Esophagus muscularis mucosa (tissue), 4 donors: ENCODE measurements at regions not wholly inside any gene's neighbourhood (a gene's known extent, or its start where the extent isn't known, plus 50 kb on each side); places are given as distances from the start of the nearest gene placed in this dataset.

Experiments
- DNase-seq: peaks from one replicate; pipeline ENCODE4 v3.0.0-alpha.2; 2017; ENCODE audit errors: extremely low spot score
- H3K27ac ChIP-seq, 4 donors: fragments of 200-600 bp; sonication (generic); replicated peaks in 1 of 4; 1 replicate in 3 of 4; 2 replicates in 1 of 4; pipeline ENCODE4 v1.5.1; 2016 to 2019; ENCODE audit warnings: mild to moderate bottlenecking in 1 of 4
- H3K27me3 ChIP-seq, 4 donors: fragments of 200-600 bp; sonication (generic); one replicate each; pipeline versions ENCODE4 v1.5.1 to v1.6.0; 2016 to 2019
- H3K36me3 ChIP-seq, 4 donors: fragments of 200-600 bp; sonication (generic); one replicate each; pipeline ENCODE4 v1.5.1; 2016 to 2019
- H3K4me1 ChIP-seq, 4 donors: fragments of 200-600 bp; sonication (generic); one replicate each; pipeline ENCODE4 v1.5.1; 2016 to 2019
- H3K4me3 ChIP-seq, 4 donors: fragments of 200-600 bp; sonication (generic); 1 replicate in 2 of 4; 2 replicates in 2 of 4; pipeline ENCODE4 v1.5.1; 2016 to 2019; ENCODE audit warnings: mild to moderate bottlenecking in 4 of 4, moderate library complexity in 1 of 4
- H3K9me3 ChIP-seq, 4 donors: fragments of 200-600 bp; sonication (generic); 1 replicate in 3 of 4; 2 replicates in 1 of 4; pipeline ENCODE4 v1.5.1; 2016 to 2019
- EP300 ChIP-seq: sonication (generic); formaldehyde crosslinking; IDR thresholded peaks from one replicate; pipeline ENCODE4 v1.6.1; 2017; ENCODE audit warnings: antibody characterized with exemption
- POLR2A ChIP-seq: fragments of 450-650 bp; IDR thresholded peaks from one replicate; pipeline ENCODE4 v1.6.1; 2017; ENCODE audit warnings: antibody characterized with exemption, moderate library complexity, mild to moderate bottlenecking, low read depth
- POLR2AphosphoS5 ChIP-seq, 2 donors: sonication (generic); formaldehyde crosslinking; IDR thresholded peaks; one replicate each; pipeline ENCODE4 v1.6.1; 2017; ENCODE audit warnings: antibody characterized with exemption in 2 of 2
- WGBS: methylation state at CpG from one replicate; pipeline ENCODE4 v1.1.5; 2018; 5-methylcytosine and 5-hydroxymethylcytosine counted together
- intact Hi-C: fragments of 100-400 bp; cut with DNase I; formaldehyde crosslinking; loops from one replicate; pipeline ENCODE4 v1.15.1; 2023
- TF ChIP-seq, protein P1 (sequence below), 3 experiments: fragments of 200-600 bp in 2 of 3; fragments of 450-650 bp in 1 of 3; sonication (generic) in 2 of 3; IDR thresholded peaks; one replicate each; pipeline ENCODE4 v1.5.1; 2017 to 2019; ENCODE audit warnings: antibody characterized with exemption in 3 of 3, mild to moderate bottlenecking in 2 of 3, moderate library complexity in 1 of 3

DNA sequence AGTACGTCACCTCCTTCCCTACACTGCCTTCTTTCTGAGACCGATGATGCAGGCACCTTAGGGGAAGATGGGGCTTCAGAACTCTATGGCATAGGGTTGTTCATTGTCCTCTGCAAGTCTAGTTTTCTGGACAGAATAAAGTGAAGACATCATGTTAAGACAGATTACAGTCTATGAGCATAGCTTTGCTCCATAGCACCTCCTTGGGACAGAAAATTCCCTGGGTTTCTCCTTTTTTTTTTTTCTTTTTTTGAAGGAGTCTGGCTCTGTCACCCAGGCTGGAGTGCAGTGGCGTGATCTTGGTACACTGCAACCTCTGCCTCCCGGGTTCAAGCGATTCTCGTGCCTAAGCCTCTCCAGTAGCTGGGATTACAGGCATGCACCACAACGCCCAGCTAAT is 119.8 kb upstream of the CADM1 start:
- intact Hi-C loops = no loop called here
- Histone ChIP-seq H3K9me3 (no peaks in the 10 kb centered on the region), H3K4me3 (no peak overlapping the region), H3K4me1 (peaks cover 15 to 21% (median 17%) of the 10 kb centered on the region in 4 donors), H3K36me3 (no peaks in the 10 kb centered on the region), H3K27ac (peak overlapping the region in 1 of 4 donors; percentile 77), H3K27me3 (no peaks in the 10 kb centered on the region)
- TF ChIP-seq, protein P1, sequence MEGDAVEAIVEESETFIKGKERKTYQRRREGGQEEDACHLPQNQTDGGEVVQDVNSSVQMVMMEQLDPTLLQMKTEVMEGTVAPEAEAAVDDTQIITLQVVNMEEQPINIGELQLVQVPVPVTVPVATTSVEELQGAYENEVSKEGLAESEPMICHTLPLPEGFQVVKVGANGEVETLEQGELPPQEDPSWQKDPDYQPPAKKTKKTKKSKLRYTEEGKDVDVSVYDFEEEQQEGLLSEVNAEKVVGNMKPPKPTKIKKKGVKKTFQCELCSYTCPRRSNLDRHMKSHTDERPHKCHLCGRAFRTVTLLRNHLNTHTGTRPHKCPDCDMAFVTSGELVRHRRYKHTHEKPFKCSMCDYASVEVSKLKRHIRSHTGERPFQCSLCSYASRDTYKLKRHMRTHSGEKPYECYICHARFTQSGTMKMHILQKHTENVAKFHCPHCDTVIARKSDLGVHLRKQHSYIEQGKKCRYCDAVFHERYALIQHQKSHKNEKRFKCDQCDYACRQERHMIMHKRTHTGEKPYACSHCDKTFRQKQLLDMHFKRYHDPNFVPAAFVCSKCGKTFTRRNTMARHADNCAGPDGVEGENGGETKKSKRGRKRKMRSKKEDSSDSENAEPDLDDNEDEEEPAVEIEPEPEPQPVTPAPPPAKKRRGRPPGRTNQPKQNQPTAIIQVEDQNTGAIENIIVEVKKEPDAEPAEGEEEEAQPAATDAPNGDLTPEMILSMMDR (IDR thresholded peaks at IDR 0.05) = no peak
- TF ChIP-seq POLR2A (no peak), EP300 (no peak), POLR2AphosphoS5 (IDR thresholded peaks at IDR 0.05) (no peak)
- no peak for DNase-seq
- WGBS = 95% methylated on average over 7 of the region's 7 CpGs

DNA sequence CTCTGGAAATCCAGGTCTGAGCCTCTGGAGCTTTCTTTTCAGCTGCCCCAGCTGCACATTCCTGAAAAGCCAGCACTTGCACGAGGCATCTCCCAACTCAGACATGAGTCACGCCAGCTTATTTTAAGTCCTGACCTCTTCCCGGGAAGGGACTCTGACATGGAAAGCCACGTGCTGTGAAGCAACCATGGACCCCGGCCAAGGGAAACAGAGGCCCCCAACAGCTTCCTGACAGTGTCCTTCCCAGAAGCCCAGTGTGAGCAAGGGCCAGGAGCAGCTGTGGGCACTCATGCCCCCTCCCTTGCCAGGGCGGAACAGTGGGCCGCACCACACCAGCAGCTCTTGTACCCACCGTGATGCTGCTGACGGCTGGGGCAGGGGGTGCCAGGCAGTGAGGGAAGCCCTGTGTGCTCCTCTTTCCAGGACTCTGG is 118.8 kb upstream of the CADM1 start:
- Histone ChIP-seq H3K9me3 (no peaks in the 10 kb centered on the region), H3K4me3 (no peak overlapping the region), H3K4me1 (peaks cover 15 to 21% (median 18%) of the 10 kb centered on the region in 4 donors), H3K27me3 (no peaks in the 10 kb centered on the region), H3K27ac (peak overlapping the region in 3 of 4 donors; percentile 48 to 77 (median 71)), H3K36me3 (no peaks in the 10 kb centered on the region)
- TF ChIP-seq POLR2AphosphoS5 (IDR thresholded peaks at IDR 0.05) (peak; percentile 81 to 86), POLR2A (no peak)
- TF ChIP-seq, protein P1 (IDR thresholded peaks at IDR 0.05) = no peak
- intact Hi-C loops = no loop called here
- 25% methylated on average over 7 of the region's 9 CpGs for WGBS
- no peak for DNase-seq

DNA sequence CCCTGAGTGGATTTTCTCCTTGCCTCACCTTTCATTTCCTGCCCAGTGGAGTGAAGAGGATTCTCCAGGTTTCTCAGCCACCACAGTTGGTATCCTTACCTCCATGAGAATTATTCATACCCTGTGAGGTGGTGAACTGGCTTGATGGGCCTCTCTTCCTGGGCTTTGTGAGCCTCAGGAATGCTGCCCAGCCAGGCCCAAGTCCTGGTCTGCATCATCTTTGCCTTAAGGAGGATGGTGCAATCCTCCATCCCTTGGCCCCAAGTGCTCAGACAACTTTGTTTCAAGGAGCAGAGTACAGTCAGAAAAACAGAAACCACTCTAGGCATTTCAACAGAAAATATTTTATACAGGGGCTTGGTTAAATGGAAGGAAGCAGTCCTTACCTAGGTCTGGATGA is 114.2 kb upstream of the CADM1 start:
- TF ChIP-seq POLR2A (no peak), EP300 (no peak), POLR2AphosphoS5 (IDR thresholded peaks at IDR 0.05) (no peak)
- TF ChIP-seq, protein P1 (IDR thresholded peaks at IDR 0.05) = no peak
- DNase-seq = no peak
- intact Hi-C loops = no loop called here

DNA sequence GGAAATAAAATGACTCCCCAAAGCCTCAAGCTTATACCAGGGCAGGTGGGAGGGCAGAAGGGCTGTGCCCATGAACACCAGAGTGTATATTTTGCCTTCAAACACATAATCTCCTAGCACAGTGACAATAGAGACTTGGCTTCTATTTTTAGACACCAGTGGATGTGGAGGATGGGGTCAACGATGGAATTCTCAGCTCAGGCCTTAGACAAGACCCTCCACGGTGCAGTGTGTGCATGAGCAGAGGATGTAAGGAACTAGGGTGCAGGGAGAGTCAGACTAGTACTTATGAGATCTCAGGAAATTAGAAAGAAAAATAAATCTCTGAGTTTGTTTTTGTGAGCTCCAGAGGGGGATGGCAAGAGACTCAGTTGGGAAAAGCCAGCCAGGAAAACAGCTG is 113.6 kb upstream of the CADM1 start:
- Histone ChIP-seq H3K4me3 (no peak overlapping the region), H3K4me1 (peaks cover 9 to 23% (median 13%) of the 10 kb centered on the region in 4 donors), H3K36me3 (no peaks in the 10 kb centered on the region), H3K27me3 (no peaks in the 10 kb centered on the region), H3K27ac (no peak overlapping the region), H3K9me3 (no peaks in the 10 kb centered on the region)
- TF ChIP-seq POLR2AphosphoS5 (IDR thresholded peaks at IDR 0.05) (no peak), EP300 (no peak), POLR2A (no peak)
- TF ChIP-seq, protein P1 (IDR thresholded peaks at IDR 0.05) = no peak
- DNase-seq = no peak
- intact Hi-C loops = no loop called here
- 35% methylated on average over 2 of the region's 2 CpGs for WGBS

More for the DNA sequence above, 114.2 kb upstream of the CADM1 start:
- peaks cover 13 to 27% (median 20%) of the 10 kb centered on the region in 4 donors for H3K4me1 ChIP-seq
- no peak overlapping the region for H3K27ac ChIP-seq
- no peak overlapping the region for H3K4me3 ChIP-seq
- H3K36me3 ChIP-seq = no peaks in the 10 kb centered on the region
- H3K27me3 ChIP-seq = no peaks in the 10 kb centered on the region
- no peaks in the 10 kb centered on the region for H3K9me3 ChIP-seq

DNA sequence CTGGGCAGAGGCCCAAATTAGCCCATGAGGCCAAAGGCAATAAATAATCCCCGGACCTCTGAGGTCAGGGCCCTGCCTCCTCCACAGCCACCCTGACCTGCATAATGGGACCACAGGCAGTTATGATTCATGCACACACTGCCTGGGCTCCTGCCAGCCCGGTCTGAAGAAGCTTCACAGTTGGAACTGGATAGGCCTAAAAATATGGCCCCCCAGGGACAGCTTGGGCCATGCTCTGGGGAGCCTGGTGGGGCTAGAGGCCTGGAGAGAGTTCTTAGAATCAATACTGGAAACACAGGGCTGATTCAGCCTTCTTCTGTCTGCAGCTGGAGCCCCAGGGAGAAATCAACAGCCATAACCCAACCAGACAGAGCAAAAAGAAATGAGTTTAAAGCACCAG is 112.8 kb upstream of the CADM1 start:
- H3K27ac ChIP-seq = no peak overlapping the region
- peaks cover under 1 to 23% (median 10%) of the 10 kb centered on the region in 4 donors for H3K4me1 ChIP-seq
- TF ChIP-seq, protein P1 (IDR thresholded peaks at IDR 0.05) = no peak
- no peak for TF ChIP-seq POLR2AphosphoS5 (IDR thresholded peaks at IDR 0.05)
- no peak for TF ChIP-seq POLR2A
- no peak for TF ChIP-seq EP300
- no peak overlapping the region for H3K4me3 ChIP-seq
- no peaks in the 10 kb centered on the region for H3K36me3 ChIP-seq
- WGBS = 17% methylated on average over 2 of the region's 2 CpGs
- no peak for DNase-seq
- H3K27me3 ChIP-seq = no peaks in the 10 kb centered on the region
- intact Hi-C loops = no loop called here
- H3K9me3 ChIP-seq = no peaks in the 10 kb centered on the region
